ENCODE measurements at regions not wholly inside any gene's neighbourhood (a gene's known extent, or its start where the extent isn't known, plus 50 kb on each side); places are given as distances from the start of the nearest gene placed in this dataset.
"Not testable (repeated sequence)": the region's sequence is repeated elsewhere in the genome, so short reads cannot be mapped to it uniquely, and the experiment has no call there.

DNA sequence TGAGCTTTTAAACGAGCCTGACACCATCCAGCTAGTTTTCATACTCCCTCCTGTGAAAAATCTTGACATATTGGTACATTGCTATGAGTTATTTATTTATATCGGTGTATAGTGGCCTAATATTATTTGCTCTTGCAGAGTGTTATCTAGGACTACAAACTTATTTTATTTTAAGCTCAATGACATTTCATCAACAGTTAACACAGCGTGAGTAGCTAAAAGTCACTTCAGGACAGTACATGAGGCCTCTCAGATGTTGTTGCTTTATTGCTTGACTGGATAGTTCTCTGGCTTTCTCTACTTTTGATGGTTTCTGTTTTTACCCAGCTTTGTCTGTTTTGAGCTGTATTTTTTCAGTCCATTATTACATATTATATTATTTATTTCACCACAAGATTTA, 172.9 kb upstream of the KLF7 start:
- 75% methylated on average over 1 of the region's 3 CpGs for WGBS (ENCODE audit: insufficient coverage, low lambda C conversion rate)
- Histone ChIP-seq H3K27me3 (ENCODE audit: control insufficient read depth, insufficient read depth, low read length) (peaks cover 3% of the 10 kb centered on the region), H3K4me1 (ENCODE audit: control insufficient read depth, insufficient read depth, low read length) (no peaks in the 10 kb centered on the region), H3K9me3 (ENCODE audit: control insufficient read depth, low read depth, low read length) (no peaks in the 10 kb centered on the region), H3K4me3 (ENCODE audit: low read length) (no peak overlapping the region), H3K36me3 (ENCODE audit: control insufficient read depth, insufficient read depth, low read length) (no peaks in the 10 kb centered on the region), H3K27ac (ENCODE audit: low read length) (no peak overlapping the region)
- no peak for DNase-seq

DNA sequence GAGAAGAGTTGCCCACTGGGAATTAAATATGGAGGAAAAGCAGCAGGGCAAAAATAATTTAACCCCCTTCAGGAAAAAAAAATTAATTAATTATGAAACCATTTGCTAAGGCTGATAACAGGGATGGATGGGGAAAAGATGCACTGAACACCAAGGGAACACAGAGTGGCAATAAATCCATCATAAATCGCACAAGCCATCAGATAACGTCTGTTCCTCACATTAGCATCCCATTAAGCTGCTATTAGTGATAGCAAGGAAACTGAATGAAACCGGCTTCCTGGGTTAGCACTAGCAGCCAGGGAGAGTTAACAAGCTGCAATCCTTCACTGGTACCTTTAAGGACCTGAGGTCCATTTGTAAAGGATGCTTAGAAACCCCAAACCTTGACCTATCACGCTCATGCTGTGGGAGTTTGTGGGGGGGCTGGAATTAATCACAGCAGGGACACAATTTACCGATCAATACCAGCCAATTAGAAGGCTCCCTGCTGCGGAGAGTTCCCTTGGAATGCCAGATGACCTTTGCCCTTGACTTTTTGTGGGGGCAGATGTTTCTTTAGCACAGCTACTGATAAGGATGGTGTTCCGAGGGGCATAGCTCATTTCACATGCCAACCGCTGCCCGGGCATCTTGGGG, 175.5 kb upstream of the KLF7 start:
- Histone ChIP-seq H3K36me3 (ENCODE audit: control insufficient read depth, insufficient read depth, low read length) (no peaks in the 10 kb centered on the region), H3K9me3 (ENCODE audit: control insufficient read depth, low read depth, low read length) (no peaks in the 10 kb centered on the region), H3K4me3 (ENCODE audit: low read length) (no peak overlapping the region), H3K27me3 (ENCODE audit: control insufficient read depth, insufficient read depth, low read length) (no peaks in the 10 kb centered on the region), H3K4me1 (ENCODE audit: control insufficient read depth, insufficient read depth, low read length) (no peaks in the 10 kb centered on the region), H3K27ac (ENCODE audit: low read length) (no peak overlapping the region)
- WGBS (ENCODE audit: insufficient coverage, low lambda C conversion rate) = 20% methylated on average over 1 of the region's 9 CpGs
- no peak for DNase-seq

DNA sequence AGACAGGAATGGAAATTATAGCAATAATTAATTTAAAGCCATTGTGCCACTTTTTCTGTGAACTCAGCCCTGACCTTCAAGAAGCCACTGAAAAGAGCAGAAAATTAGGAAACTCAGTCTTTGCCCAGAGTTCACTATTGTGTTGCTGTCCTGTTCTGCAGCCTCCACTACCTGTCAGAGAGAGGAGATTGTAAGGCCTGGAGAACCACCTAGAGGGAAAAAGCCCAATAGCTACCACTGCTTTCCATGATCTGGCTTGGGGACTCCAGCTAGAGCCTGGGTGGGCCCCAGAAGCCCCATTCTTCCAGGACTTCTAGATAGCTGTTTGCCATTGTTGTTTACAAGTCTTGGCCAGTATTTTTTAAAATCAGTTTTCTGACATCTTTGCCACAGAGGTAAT, 176.1 kb upstream of the KLF7 start:
- no peaks in the 10 kb centered on the region for H3K27me3 ChIP-seq (ENCODE audit: control insufficient read depth, insufficient read depth, low read length)
- H3K27ac ChIP-seq (ENCODE audit: low read length) = no peak overlapping the region
- no peaks in the 10 kb centered on the region for H3K9me3 ChIP-seq (ENCODE audit: control insufficient read depth, low read depth, low read length)
- no peaks in the 10 kb centered on the region for H3K36me3 ChIP-seq (ENCODE audit: control insufficient read depth, insufficient read depth, low read length)
- no peak overlapping the region for H3K4me3 ChIP-seq (ENCODE audit: low read length)
- DNase-seq = no peak
- H3K4me1 ChIP-seq (ENCODE audit: control insufficient read depth, insufficient read depth, low read length) = no peaks in the 10 kb centered on the region

DNA sequence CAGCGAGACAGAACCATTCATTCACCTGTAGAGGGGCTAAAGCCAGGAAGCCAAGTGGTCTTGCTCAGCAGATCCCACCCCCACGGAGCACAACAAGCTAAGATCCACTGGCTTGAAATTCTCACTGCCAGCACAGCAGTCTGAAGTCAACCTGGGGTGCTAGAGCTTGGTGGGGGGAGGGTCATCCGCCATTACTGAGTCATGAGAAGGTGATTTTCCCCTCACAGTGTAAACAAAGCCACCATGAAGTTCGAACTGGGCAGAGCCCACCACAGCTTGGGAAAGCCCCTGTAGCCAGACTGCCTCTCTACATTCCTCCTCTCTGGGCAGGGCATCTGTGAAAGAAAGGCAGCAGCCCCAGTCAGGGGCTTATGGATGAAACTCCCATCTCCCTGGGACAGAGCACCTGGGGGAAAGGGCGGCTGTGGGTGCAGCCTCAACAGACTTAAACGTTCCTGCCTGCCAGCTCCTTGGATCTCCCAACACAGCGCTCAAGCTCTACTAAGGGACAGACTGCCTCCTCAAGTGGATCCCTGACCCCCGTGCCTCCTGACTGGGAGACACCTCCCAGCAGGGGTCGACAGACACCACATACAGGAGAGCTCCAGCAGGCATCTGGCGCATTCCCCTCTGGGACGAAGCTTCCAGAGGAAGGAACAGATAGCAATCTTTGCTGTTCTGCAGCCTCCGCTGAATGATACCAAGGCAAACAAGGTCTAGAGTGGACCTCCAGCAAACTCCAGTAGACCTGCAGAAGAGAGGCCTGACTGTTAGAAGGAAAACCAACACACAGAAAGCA, 179.0 kb upstream of the KLF7 start:
- H3K27me3 ChIP-seq (ENCODE audit: control insufficient read depth, insufficient read depth, low read length); H3K4me3 ChIP-seq (ENCODE audit: low read length); H3K27ac ChIP-seq (ENCODE audit: low read length); H3K9me3 ChIP-seq (ENCODE audit: control insufficient read depth, low read depth, low read length); H3K36me3 ChIP-seq (ENCODE audit: control insufficient read depth, insufficient read depth, low read length); H3K4me1 ChIP-seq (ENCODE audit: control insufficient read depth, insufficient read depth, low read length); DNase-seq: not testable (repeated sequence)
- no CpG with 5 or more reads among the region's 12 CpGs for WGBS (ENCODE audit: insufficient coverage, low lambda C conversion rate)

DNA sequence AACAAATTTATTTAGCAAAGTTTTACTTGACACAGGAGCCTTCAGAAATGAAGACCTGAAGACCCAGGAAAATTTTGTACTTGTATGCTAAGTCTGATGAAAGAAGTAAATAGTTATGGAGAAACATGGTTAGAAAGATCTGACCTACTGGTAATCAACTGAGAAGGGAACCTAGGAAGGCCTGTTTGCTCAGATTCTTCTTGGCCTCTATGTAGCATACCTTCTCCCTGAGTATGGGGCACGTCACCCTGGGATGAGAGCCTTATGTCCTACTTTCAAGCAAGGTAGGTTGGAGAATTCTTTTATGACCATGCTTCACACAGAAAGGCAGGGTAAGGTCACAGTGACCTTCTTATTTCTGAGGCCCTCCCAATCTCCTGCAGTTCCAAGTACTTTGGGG, 178.6 kb upstream of the CREB1 start:
- no peaks in the 10 kb centered on the region for H3K9me3 ChIP-seq (ENCODE audit: control insufficient read depth, low read depth, low read length)
- H3K4me3 ChIP-seq (ENCODE audit: low read length) = no peak overlapping the region
- no peak overlapping the region for H3K27ac ChIP-seq (ENCODE audit: low read length)
- no peaks in the 10 kb centered on the region for H3K27me3 ChIP-seq (ENCODE audit: control insufficient read depth, insufficient read depth, low read length)
- no peaks in the 10 kb centered on the region for H3K4me1 ChIP-seq (ENCODE audit: control insufficient read depth, insufficient read depth, low read length)
- H3K36me3 ChIP-seq (ENCODE audit: control insufficient read depth, insufficient read depth, low read length) = no peaks in the 10 kb centered on the region
- WGBS (ENCODE audit: insufficient coverage, low lambda C conversion rate) = no CpG with 5 or more reads among the region's 1 CpG
- DNase-seq = no peak

DNA sequence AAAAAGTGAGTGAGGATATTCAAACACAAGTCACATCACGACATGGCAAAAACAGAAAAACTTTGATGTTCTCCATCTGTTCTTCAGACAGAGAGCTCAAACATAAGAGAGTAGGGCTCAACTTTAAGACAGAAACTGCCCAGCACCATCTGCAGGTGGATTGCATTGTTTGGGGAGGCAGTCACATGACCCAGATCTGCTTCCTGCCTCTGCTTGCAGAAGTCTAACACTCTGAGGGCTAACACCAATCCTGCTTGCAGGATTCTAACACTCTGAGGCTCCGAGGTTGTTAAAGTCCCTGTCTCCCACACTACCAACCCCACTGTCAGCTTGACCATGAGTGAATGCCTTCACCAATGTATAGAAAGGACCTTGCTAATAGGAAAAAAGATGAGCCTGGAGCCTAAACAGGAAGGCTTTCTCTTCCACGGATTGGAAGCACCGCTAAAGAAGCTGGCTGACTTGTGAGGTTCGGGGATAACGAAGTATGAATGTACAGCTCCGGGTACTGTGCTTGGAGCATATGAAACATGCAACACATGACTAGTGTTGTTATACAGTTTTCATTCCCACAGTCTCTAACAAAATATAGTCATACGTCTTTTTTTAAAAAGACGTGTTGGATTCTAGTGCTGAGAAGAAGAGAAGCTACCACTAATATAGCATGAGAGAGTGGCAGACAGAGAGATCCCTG, 176.6 kb upstream of the CREB1 start:
- Histone ChIP-seq H3K36me3 (ENCODE audit: control insufficient read depth, insufficient read depth, low read length) (no peaks in the 10 kb centered on the region), H3K9me3 (ENCODE audit: control insufficient read depth, low read depth, low read length) (no peaks in the 10 kb centered on the region), H3K27me3 (ENCODE audit: control insufficient read depth, insufficient read depth, low read length) (no peaks in the 10 kb centered on the region), H3K27ac (ENCODE audit: low read length) (no peak overlapping the region), H3K4me3 (ENCODE audit: low read length) (no peak overlapping the region), H3K4me1 (ENCODE audit: control insufficient read depth, insufficient read depth, low read length) (no peaks in the 10 kb centered on the region)
- 80% methylated on average over 1 of the region's 9 CpGs for WGBS (ENCODE audit: insufficient coverage, low lambda C conversion rate)
- DNase-seq = no peak

DNA sequence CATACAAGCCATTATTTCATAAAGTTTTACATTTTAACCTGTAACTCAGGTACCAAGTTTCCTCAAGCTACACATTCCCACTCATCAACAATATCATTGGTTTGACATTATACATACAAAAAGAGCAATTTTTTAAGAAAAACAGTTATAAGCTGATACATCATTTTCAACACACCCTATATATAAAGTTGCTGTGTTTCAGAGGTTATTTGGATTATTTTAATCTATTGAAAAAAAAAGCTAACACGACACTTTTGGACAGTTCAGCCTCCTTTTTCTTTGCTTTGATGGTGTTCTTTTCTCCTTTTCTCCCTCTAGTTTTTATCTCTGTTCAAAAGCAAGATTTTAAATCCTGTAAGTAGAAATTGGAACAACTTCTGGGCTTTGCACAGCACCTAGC, 175.9 kb upstream of the CREB1 start:
- Histone ChIP-seq H3K9me3 (ENCODE audit: control insufficient read depth, low read depth, low read length) (no peaks in the 10 kb centered on the region), H3K4me1 (ENCODE audit: control insufficient read depth, insufficient read depth, low read length) (no peaks in the 10 kb centered on the region), H3K27me3 (ENCODE audit: control insufficient read depth, insufficient read depth, low read length) (no peaks in the 10 kb centered on the region), H3K4me3 (ENCODE audit: low read length) (no peak overlapping the region), H3K36me3 (ENCODE audit: control insufficient read depth, insufficient read depth, low read length) (no peaks in the 10 kb centered on the region), H3K27ac (ENCODE audit: low read length) (no peak overlapping the region)
- no peak for DNase-seq
- WGBS (ENCODE audit: insufficient coverage, low lambda C conversion rate) = 91% methylated on average over 1 of the region's 1 CpG

DNA sequence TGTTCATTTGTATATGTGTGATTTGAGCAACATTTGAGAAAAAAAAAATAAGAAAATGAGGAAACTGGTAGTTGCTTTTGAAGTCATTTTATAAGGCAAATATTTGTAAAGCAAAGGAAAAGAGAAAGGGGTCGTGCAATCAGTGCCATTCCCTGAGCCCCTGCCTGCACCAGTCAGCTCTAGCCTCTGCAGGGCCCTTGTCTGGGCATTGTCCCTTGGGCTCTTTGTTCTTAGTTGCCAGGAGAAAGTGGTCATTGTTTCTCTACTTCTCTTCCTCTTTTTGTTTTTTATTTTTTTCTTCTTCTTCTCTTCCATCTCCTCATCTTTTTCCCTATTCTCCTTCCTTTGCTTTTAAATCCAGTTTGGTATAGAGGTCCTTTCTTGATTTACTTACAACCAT, 175.3 kb upstream of the CREB1 start:
- no peak for DNase-seq
- H3K27me3 ChIP-seq (ENCODE audit: control insufficient read depth, insufficient read depth, low read length) = no peaks in the 10 kb centered on the region
- no peaks in the 10 kb centered on the region for H3K9me3 ChIP-seq (ENCODE audit: control insufficient read depth, low read depth, low read length)
- no peak overlapping the region for H3K4me3 ChIP-seq (ENCODE audit: low read length)
- no peaks in the 10 kb centered on the region for H3K4me1 ChIP-seq (ENCODE audit: control insufficient read depth, insufficient read depth, low read length)
- no CpG with 5 or more reads among the region's 1 CpG for WGBS (ENCODE audit: insufficient coverage, low lambda C conversion rate)
- H3K36me3 ChIP-seq (ENCODE audit: control insufficient read depth, insufficient read depth, low read length) = no peaks in the 10 kb centered on the region
- no peak overlapping the region for H3K27ac ChIP-seq (ENCODE audit: low read length)

DNA sequence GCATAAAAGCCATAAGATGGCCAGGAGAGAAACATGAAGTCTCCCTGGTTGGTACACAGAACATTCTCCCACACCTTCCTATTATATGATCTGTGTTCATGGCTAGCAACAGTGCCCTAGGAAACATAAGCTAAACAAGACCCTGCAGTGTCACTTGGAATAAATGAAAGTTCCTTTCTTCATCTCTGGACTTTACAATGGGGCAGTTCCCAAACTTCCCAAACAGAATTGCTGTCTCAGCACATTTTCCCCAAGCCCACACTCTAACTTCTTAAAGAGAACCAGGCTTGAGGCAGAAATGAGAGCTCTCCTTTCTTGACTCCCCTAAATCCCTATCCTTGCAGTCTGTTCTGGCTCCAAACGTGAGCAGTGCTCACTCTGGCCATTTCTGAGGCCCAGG, 173.2 kb upstream of the CREB1 start:
- no CpG with 5 or more reads among the region's 1 CpG for WGBS (ENCODE audit: insufficient coverage, low lambda C conversion rate)
- Histone ChIP-seq H3K4me3 (ENCODE audit: low read length) (no peak overlapping the region), H3K4me1 (ENCODE audit: control insufficient read depth, insufficient read depth, low read length) (no peaks in the 10 kb centered on the region)

DNA sequence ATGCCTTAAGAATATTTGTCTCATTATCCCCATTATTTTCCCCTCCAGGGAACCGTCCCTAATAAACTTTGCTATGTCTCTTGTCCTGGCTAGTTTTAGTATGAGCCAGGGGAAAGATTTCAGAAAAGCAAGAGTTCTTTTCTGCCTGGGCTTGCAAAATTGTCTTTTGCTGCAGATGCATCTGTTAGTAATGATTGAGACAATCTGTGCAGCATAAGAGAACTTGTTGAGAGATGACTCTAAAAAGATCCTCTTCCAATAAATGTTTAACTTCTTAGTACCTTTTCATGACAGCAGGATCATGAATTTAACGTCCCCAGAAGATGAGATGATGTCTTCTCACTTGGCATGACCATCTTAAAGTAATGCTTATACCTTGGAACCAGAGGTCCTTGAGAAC, 172.5 kb upstream of the CREB1 start:
- DNase-seq = no peak
- Histone ChIP-seq H3K36me3 (ENCODE audit: control insufficient read depth, insufficient read depth, low read length) (no peaks in the 10 kb centered on the region), H3K27me3 (ENCODE audit: control insufficient read depth, insufficient read depth, low read length) (no peaks in the 10 kb centered on the region), H3K9me3 (ENCODE audit: control insufficient read depth, low read depth, low read length) (no peaks in the 10 kb centered on the region), H3K4me3 (ENCODE audit: low read length) (no peak overlapping the region), H3K27ac (ENCODE audit: low read length) (no peak overlapping the region), H3K4me1 (ENCODE audit: control insufficient read depth, insufficient read depth, low read length) (no peaks in the 10 kb centered on the region)
- WGBS (ENCODE audit: insufficient coverage, low lambda C conversion rate) = no CpG with 5 or more reads among the region's 2 CpGs

More for the DNA sequence above, 173.2 kb upstream of the CREB1 start:
- no peak for DNase-seq
- Histone ChIP-seq H3K36me3 (ENCODE audit: control insufficient read depth, insufficient read depth, low read length) (no peaks in the 10 kb centered on the region), H3K9me3 (ENCODE audit: control insufficient read depth, low read depth, low read length) (no peaks in the 10 kb centered on the region), H3K27ac (ENCODE audit: low read length) (no peak overlapping the region), H3K27me3 (ENCODE audit: control insufficient read depth, insufficient read depth, low read length) (no peaks in the 10 kb centered on the region)
